GM12891 (cell line): ENCODE measurements at regions not wholly inside any gene's neighbourhood (a gene's known extent, or its start where the extent isn't known, plus 50 kb on each side); places are given as distances from the start of the nearest gene placed in this dataset.

Experiments used
- POLR2A ChIP-seq: IDR thresholded peaks from 2 replicates; pipeline ENCODE4 v1.6.1; 2011; ENCODE audit warnings: low read depth, low read length, control low read depth
- POLR2AphosphoS5 ChIP-seq: IDR thresholded peaks from 2 replicates; pipeline ENCODE4 v1.6.1; 2011; ENCODE audit warnings: low read depth, low read length, control low read depth
- TAF1 ChIP-seq: IDR thresholded peaks from 2 replicates; pipeline ENCODE4 v1.6.1; 2011; ENCODE audit warnings: low read depth, low read length, control low read depth

DNA sequence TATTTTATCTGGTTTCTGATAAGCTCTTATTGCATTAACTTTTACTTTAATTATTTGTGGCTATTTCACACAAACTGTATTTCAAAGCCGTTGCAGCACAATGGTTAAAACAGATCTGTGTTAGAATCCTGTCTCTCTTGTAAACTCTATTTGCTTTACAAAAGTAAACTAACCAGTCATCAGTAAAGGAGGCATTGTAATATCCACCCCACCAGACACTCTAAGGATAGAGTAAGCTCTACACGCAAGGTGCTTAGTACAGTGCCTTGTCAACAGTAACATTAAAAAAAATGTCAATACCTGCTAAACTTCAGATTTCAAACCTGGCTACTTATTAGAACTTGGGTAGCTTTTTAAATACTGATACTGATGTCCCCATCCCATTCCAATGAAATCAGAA lies 228.4 kb downstream of the RCHY1 start:
- TF ChIP-seq POLR2AphosphoS5 (no peak), POLR2A (no peak), TAF1 (no peak)
